Ishikawa (cell line): ENCODE measurements at regions not wholly inside any gene's neighbourhood (a gene's known extent, or its start where the extent isn't known, plus 50 kb on each side); places are given as distances from the start of the nearest gene placed in this dataset.

Source experiments
- CEBPB ChIP-seq: IDR thresholded peaks from 2 replicates; pipeline ENCODE4 v1.6.1; 2012
- CREB1 ChIP-seq: IDR thresholded peaks from 2 replicates; pipeline ENCODE4 v1.6.1; 2012; ENCODE audit warnings: low read depth
- EGR1 ChIP-seq: IDR thresholded peaks from 2 replicates; pipeline ENCODE4 v1.6.1; 2012
- EP300 ChIP-seq: IDR thresholded peaks from 2 replicates; pipeline ENCODE4 v1.6.1; 2012; ENCODE audit warnings: borderline replicate concordance
- FOXM1 ChIP-seq: IDR thresholded peaks from 2 replicates; pipeline ENCODE4 v1.6.1; 2012; ENCODE audit warnings: low read depth, borderline replicate concordance
- MAX ChIP-seq: IDR thresholded peaks from 2 replicates; pipeline ENCODE4 v1.6.1; 2012
- NFIC ChIP-seq: IDR thresholded peaks from 2 replicates; pipeline ENCODE4 v1.6.1; 2012
- RAD21 ChIP-seq: IDR thresholded peaks from 2 replicates; pipeline ENCODE4 v1.6.1; 2012; ENCODE audit warnings: low read depth
- REST ChIP-seq: IDR thresholded peaks from 2 replicates; pipeline ENCODE4 v1.6.1; 2012; ENCODE audit warnings: low read depth, mild to moderate bottlenecking
- TAF1 ChIP-seq: IDR thresholded peaks from 2 replicates; pipeline ENCODE4 v1.6.1; 2012; ENCODE audit warnings: low read depth, mild to moderate bottlenecking
- TCF12 ChIP-seq: IDR thresholded peaks from 2 replicates; pipeline ENCODE4 v1.6.1; 2012; ENCODE audit warnings: low read depth
- TEAD4 ChIP-seq: IDR thresholded peaks from 2 replicates; pipeline ENCODE4 v1.6.1; 2012
- USF1 ChIP-seq: IDR thresholded peaks from 2 replicates; pipeline ENCODE4 v1.6.1; 2012
- YY1 ChIP-seq: IDR thresholded peaks from 2 replicates; pipeline ENCODE4 v1.6.1; 2012; ENCODE audit warnings: low read depth
- ZBTB7A ChIP-seq: IDR thresholded peaks from 2 replicates; pipeline ENCODE4 v1.6.1; 2012; ENCODE audit warnings: low read depth

- TF ChIP-seq USF1 (no peak), NFIC (no peak), FOXM1 (no peak), TEAD4 (no peak), YY1 (no peak), TCF12 (no peak), TAF1 (no peak), REST (no peak), EGR1 (no peak), CEBPB (no peak), MAX (no peak), CREB1 (no peak), ZBTB7A (no peak), RAD21 (no peak), EP300 (no peak)
Observed at GRCh38 chr6:114431641-114432040, 88.8 kb upstream of the HS3ST5 start.

GRCh38 chr6:114430534-114431124 is 87.8 kb upstream of the HS3ST5 start:
- no peak for TF ChIP-seq MAX

GRCh38 chr6:114428341-114428740 is 85.5 kb upstream of the HS3ST5 start:
- TF ChIP-seq MAX (no peak), REST (no peak), ZBTB7A (no peak), EGR1 (no peak), CREB1 (no peak), USF1 (no peak), TEAD4 (no peak), TAF1 (no peak), CEBPB (no peak)

GRCh38 chr6:114421199-114421598 is 78.4 kb upstream of the HS3ST5 start:
- TF ChIP-seq FOXM1 (no peak), USF1 (no peak), ZBTB7A (no peak)

GRCh38 chr6:114419175-114419574 is 76.4 kb upstream of the HS3ST5 start:
- TF ChIP-seq EP300 (no peak), TEAD4 (no peak), CEBPB (no peak), RAD21 (no peak)

GRCh38 chr6:114418304-114418972 is 75.6 kb upstream of the HS3ST5 start:
- TF ChIP-seq EGR1 (no peak), TCF12 (no peak), FOXM1 (no peak), TAF1 (no peak), EP300 (no peak), TEAD4 (no peak), REST (no peak), USF1 (no peak), MAX (no peak), NFIC (no peak), CEBPB (no peak), RAD21 (no peak), ZBTB7A (no peak), YY1 (no peak)
